HCT116 (cell line): ENCODE measurements at regions not wholly inside any gene's neighbourhood (a gene's known extent, or its start where the extent isn't known, plus 50 kb on each side); places are given as distances from the start of the nearest gene placed in this dataset.

Experiments used
- ATAC-seq: fragments of 200-7000 bp; cut with Tn5 transposase; 2 replicates; pipeline ENCODE4 v1.9.1; 2020; ENCODE audit warnings: mild to moderate bottlenecking, moderate library complexity
- BruUV-seq: library from RNA; stranded (reverse); fragments of 400-500 nt; replicated peaks from 2 replicates; lab custom pipeline; 2021; lab: Mats Ljungman, UMichigan
- CTCF ChIA-PET: fragments of 300-600 bp; sonication (Branson Sonifier 250); formaldehyde crosslinking; loops from one replicate; lab custom pipeline; 2021; ENCODE audit warnings: antibody characterized with exemption; lab: Charles Lee
- POLR2A ChIA-PET: fragments of 300-600, 350-600 bp; sonication (Branson Sonifier 250); formaldehyde crosslinking; loops from one replicate; lab custom pipeline; 2021; ENCODE audit warnings: antibody characterized with exemption; lab: Charles Lee
- RAD21 ChIA-PET, 2 experiments: fragments of 300-600 bp; sonication (Branson Sonifier 250); formaldehyde crosslinking; loops; one replicate each; lab custom pipeline; 2023; ENCODE audit warnings: low total read pairs in 2 of 2; ENCODE audit not compliant: uncharacterized antibody in 2 of 2, unreplicated experiment in 2 of 2, low non-redundant PET in 1 of 2; lab: Charles Lee
- DNase-seq: peaks from one replicate; pipeline ENCODE4 v3.0.0-alpha.2; 2010; ENCODE audit warnings: low read depth, low spot score
- H2AFZ ChIP-seq: fragments of 200-600 bp; shearing (Covaris generic), sonication (generic); 2 replicates; pipeline ENCODE4 v1.6.1; 2017; ENCODE audit warnings: low read depth, mixed run types, mixed read lengths, antibody characterized with exemption, low read length; ENCODE audit not compliant: poor library complexity, severe bottlenecking
- H3K27ac ChIP-seq: 2 replicates; pipeline ENCODE4 v1.5.1; 2012; ENCODE audit warnings: low read depth, low read length
- H3K27me3 ChIP-seq: fragments of 200-600 bp; sonication (generic); 2 replicates; pipeline ENCODE4 v1.6.1; 2016; ENCODE audit warnings: mixed run types, low read length, mixed read lengths; ENCODE audit not compliant: insufficient read depth
- H3K36me3 ChIP-seq, 2 experiments: fragments of 200-500 bp in 1 of 2; fragments of 200-600 bp in 1 of 2; sonication (Bioruptor generic) in 1 of 2; sonication (generic) in 1 of 2; 2 replicates each; pipeline versions ENCODE4 v1.5.1 to v1.6.1; 2014 to 2016; ENCODE audit warnings: low read length in 2 of 2, inconsistent platforms in 1 of 2, mixed read lengths in 1 of 2, mixed run types in 1 of 2; ENCODE audit not compliant: insufficient read depth in 2 of 2, control insufficient read depth in 1 of 2
- H3K4me1 ChIP-seq, 2 experiments: fragments of 200-600 bp in 1 of 2; sonication (generic) in 1 of 2; 2 replicates each; pipeline versions ENCODE4 v1.5.1 to v1.6.1; 2012 to 2017; ENCODE audit warnings: low read length in 2 of 2, inconsistent platforms in 1 of 2, mild to moderate bottlenecking in 1 of 2, mixed read lengths in 1 of 2, mixed run types in 1 of 2, moderate library complexity in 1 of 2; ENCODE audit not compliant: insufficient read depth in 2 of 2, control insufficient read depth in 1 of 2
- H3K4me2 ChIP-seq: fragments of 200-600 bp; sonication (generic); 2 replicates; pipeline ENCODE4 v1.6.1; 2017; ENCODE audit warnings: mixed run types, low read length, mixed read lengths
- H3K4me3 ChIP-seq, 2 experiments: fragments of 200-600 bp in 1 of 2; sonication (generic) in 1 of 2; replicated peaks in 1 of 2; 2 replicates each; pipeline ENCODE4 v1.5.1; 2011 to 2016; ENCODE audit warnings: low read length in 2 of 2, control low read depth in 1 of 2, low read depth in 1 of 2, mild to moderate bottlenecking in 1 of 2, mixed read lengths in 1 of 2, mixed run types in 1 of 2
- H3K79me2 ChIP-seq: fragments of 200-600 bp; sonication (generic); 2 replicates; pipeline ENCODE4 v1.6.1; 2017; ENCODE audit warnings: mild to moderate bottlenecking, mixed run types, low read length, moderate library complexity, mixed read lengths; ENCODE audit not compliant: insufficient read depth
- H3K9ac ChIP-seq: fragments of 200-600 bp; sonication (generic); 2 replicates; pipeline ENCODE4 v1.6.1; 2016; ENCODE audit warnings: low read length, mixed read lengths
- H3K9me2 ChIP-seq: fragments of 200-600 bp; sonication (generic), shearing (Covaris generic); 2 replicates; pipeline ENCODE4 v1.6.1; 2017; ENCODE audit warnings: mixed run types, mild to moderate bottlenecking, moderate library complexity; ENCODE audit not compliant: insufficient read depth
- H3K9me3 ChIP-seq, 2 experiments: fragments of 200-500 bp in 1 of 2; fragments of 200-600 bp in 1 of 2; sonication (Bioruptor generic) in 1 of 2; sonication (generic) in 1 of 2; 2 replicates each; pipeline ENCODE4 v1.6.1; 2014 to 2017; ENCODE audit warnings: low read length in 2 of 2, mixed read lengths in 2 of 2, inconsistent platforms in 1 of 2, low read depth in 1 of 2, mild to moderate bottlenecking in 1 of 2, mixed run types in 1 of 2, moderate library complexity in 1 of 2; ENCODE audit not compliant: control insufficient read depth in 1 of 2, insufficient read depth in 1 of 2
- H4K20me1 ChIP-seq: fragments of 200-600 bp; sonication (generic), shearing (Covaris generic); 2 replicates; pipeline ENCODE4 v1.6.1; 2017; ENCODE audit warnings: mixed run types, mild to moderate bottlenecking, moderate library complexity; ENCODE audit not compliant: insufficient read depth
- ATF3 ChIP-seq: IDR thresholded peaks from 2 replicates; pipeline ENCODE4 v1.6.1; 2012
- CBX3 ChIP-seq: IDR thresholded peaks from 2 replicates; pipeline ENCODE4 v1.6.1; 2012; ENCODE audit warnings: low read depth
- CEBPB ChIP-seq: IDR thresholded peaks from 2 replicates; pipeline ENCODE4 v1.6.1; 2012; ENCODE audit warnings: low read depth
- EGR1 ChIP-seq: IDR thresholded peaks from 2 replicates; pipeline ENCODE4 v1.6.1; 2012; ENCODE audit warnings: low read depth
- ELF1 ChIP-seq: IDR thresholded peaks from 2 replicates; pipeline ENCODE4 v1.6.1; 2012; ENCODE audit warnings: low read depth, borderline replicate concordance
- EZH2phosphoT487 ChIP-seq: fragments of 200-600 bp; IDR thresholded peaks from 2 replicates; pipeline ENCODE4 v1.6.1; 2018; ENCODE audit warnings: antibody characterized with exemption, borderline replicate concordance
- FOSL1 ChIP-seq: IDR thresholded peaks from 2 replicates; pipeline ENCODE4 v1.6.1; 2012; ENCODE audit warnings: low read depth
- JUND ChIP-seq: IDR thresholded peaks from 2 replicates; pipeline ENCODE4 v1.6.1; 2012
- MAX ChIP-seq: IDR thresholded peaks from 2 replicates; pipeline ENCODE4 v1.6.1; 2012
- POLR2A ChIP-seq: IDR thresholded peaks from 2 replicates; pipeline ENCODE4 v1.7.0; 2011; ENCODE audit warnings: borderline replicate concordance; ENCODE audit not compliant: insufficient read depth, insufficient read length; ENCODE audit errors: extremely low read depth
- POLR2AphosphoS5 ChIP-seq: IDR thresholded peaks from 2 replicates; pipeline ENCODE4 v1.6.1; 2011; ENCODE audit warnings: mild to moderate bottlenecking, low read depth, low read length, moderate library complexity
- RAD21 ChIP-seq: IDR thresholded peaks from 2 replicates; pipeline ENCODE4 v1.6.1; 2012; ENCODE audit warnings: low read depth, mild to moderate bottlenecking
- SP1 ChIP-seq: IDR thresholded peaks from 2 replicates; pipeline ENCODE4 v1.6.1; 2012; ENCODE audit warnings: low read depth
- SRF ChIP-seq: IDR thresholded peaks from 2 replicates; pipeline ENCODE4 v1.6.1; 2012; ENCODE audit warnings: low read depth
- TCF7L2 ChIP-seq: IDR thresholded peaks from 2 replicates; pipeline ENCODE4 v1.7.0; 2011; ENCODE audit warnings: borderline replicate concordance, inconsistent platforms; ENCODE audit not compliant: insufficient read depth, insufficient read length; ENCODE audit errors: extremely low read depth
- YY1 ChIP-seq: IDR thresholded peaks from 2 replicates; pipeline ENCODE4 v1.6.1; 2011; ENCODE audit warnings: low read length, low read depth, moderate library complexity, mild to moderate bottlenecking; ENCODE audit not compliant: insufficient replicate concordance; ENCODE audit errors: extremely low read depth
- ZFX ChIP-seq: fragments of 450-650 bp; IDR thresholded peaks from 2 replicates; pipeline ENCODE4 v1.6.1; 2017
- ZNF274 ChIP-seq: fragments of 200-500 bp; sonication (Bioruptor generic); IDR thresholded peaks from 2 replicates; pipeline ENCODE4 v1.6.1; 2014; ENCODE audit warnings: mild to moderate bottlenecking, low read depth, low read length, inconsistent platforms
- intact Hi-C: fragments of 100-400 bp; cut with micrococcal nuclease; formaldehyde crosslinking; loops from 2 replicates; pipeline ENCODE4 v1.10.0; 2022
- TF ChIP-seq, protein P1 (sequence below), 3 experiments: fragments of 200-600 bp in 1 of 3; sonication (generic) in 1 of 3; IDR thresholded peaks in 2 of 3; conservative IDR thresholded peaks in 1 of 3; 2 replicates each; pipeline ENCODE4 v1.5.1; 2012 to 2017; ENCODE audit warnings: low read depth in 2 of 3, low read length in 2 of 3, antibody characterized with exemption in 1 of 3, borderline replicate concordance in 1 of 3, control low read depth in 1 of 3, mild to moderate bottlenecking in 1 of 3, mixed read lengths in 1 of 3, mixed run types in 1 of 3, moderate library complexity in 1 of 3; ENCODE audit not compliant: insufficient read depth in 1 of 3

- Histone ChIP-seq H3K27ac (no peak overlapping the region), H4K20me1 (no peaks in the 10 kb centered on the region), H3K4me3 (no peak overlapping the region), H3K9ac (no peak overlapping the region), H3K9me2 (no peaks in the 10 kb centered on the region), H3K27me3 (no peaks in the 10 kb centered on the region), H3K79me2 (no peaks in the 10 kb centered on the region), H3K4me2 (no peak overlapping the region), H3K36me3 (no peaks in the 10 kb centered on the region), H2AFZ (no peak overlapping the region), H3K4me1 (no peaks in the 10 kb centered on the region)
- ATAC-seq (no peak), DNase-seq (no peak)
- CTCF ChIA-PET = no interaction called here
- BruUV-seq = no TSS peak
- TF ChIP-seq CBX3 (no peak), ATF3 (no peak), POLR2AphosphoS5 (no peak), EGR1 (no peak), CEBPB (no peak), TCF7L2 (no peak), RAD21 (no peak), YY1 (no peak), SRF (no peak), MAX (no peak), POLR2A (no peak), ELF1 (no peak), ZNF274 (no peak), JUND (no peak), ZFX (no peak), EZH2phosphoT487 (no peak), SP1 (no peak), FOSL1 (no peak)
- TF ChIP-seq, protein P1, sequence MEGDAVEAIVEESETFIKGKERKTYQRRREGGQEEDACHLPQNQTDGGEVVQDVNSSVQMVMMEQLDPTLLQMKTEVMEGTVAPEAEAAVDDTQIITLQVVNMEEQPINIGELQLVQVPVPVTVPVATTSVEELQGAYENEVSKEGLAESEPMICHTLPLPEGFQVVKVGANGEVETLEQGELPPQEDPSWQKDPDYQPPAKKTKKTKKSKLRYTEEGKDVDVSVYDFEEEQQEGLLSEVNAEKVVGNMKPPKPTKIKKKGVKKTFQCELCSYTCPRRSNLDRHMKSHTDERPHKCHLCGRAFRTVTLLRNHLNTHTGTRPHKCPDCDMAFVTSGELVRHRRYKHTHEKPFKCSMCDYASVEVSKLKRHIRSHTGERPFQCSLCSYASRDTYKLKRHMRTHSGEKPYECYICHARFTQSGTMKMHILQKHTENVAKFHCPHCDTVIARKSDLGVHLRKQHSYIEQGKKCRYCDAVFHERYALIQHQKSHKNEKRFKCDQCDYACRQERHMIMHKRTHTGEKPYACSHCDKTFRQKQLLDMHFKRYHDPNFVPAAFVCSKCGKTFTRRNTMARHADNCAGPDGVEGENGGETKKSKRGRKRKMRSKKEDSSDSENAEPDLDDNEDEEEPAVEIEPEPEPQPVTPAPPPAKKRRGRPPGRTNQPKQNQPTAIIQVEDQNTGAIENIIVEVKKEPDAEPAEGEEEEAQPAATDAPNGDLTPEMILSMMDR (IDR thresholded peaks at IDR 0.05 in 2 of 3, conservative IDR thresholded peaks at IDR 0.05 in 1 of 3; ENCODE audit: borderline replicate concordance in 1 of 3, insufficient read depth in 1 of 3, low read depth in 2 of 3, low read length in 2 of 3) = no peak
- TF ChIP-seq, all 23 proteins: peak for 0
- ChIA-PET POLR2A (no interaction called here), RAD21 (no interaction called here)
- H3K9me3 ChIP-seq = peaks cover 4 to 25% of the 10 kb centered on the region in 2 experiments; a peak in 3 of 4 replicates
- intact Hi-C loops = no loop called here
These were observed 548.1 kb upstream of the GYPC start for GRCh38 chr2:126107883-126108282.
